ENCODE measurements at regions not wholly inside any gene's neighbourhood (a gene's known extent, or its start where the extent isn't known, plus 50 kb on each side); places are given as distances from the start of the nearest gene placed in this dataset.

- no peak for DNase-seq (ENCODE audit: low read depth)
- no peak for TF ChIP-seq CTCF (conservative IDR thresholded peaks at IDR 0.05; ENCODE audit: low read depth, low read length)
- no peak overlapping the region for H3K4me3 ChIP-seq (ENCODE audit: low read length)
These were observed 832.1 kb downstream of the TUSC7 start for GRCh38 chr3:117541721-117542120.

GRCh38 chr3:117543521-117543920 is 833.9 kb downstream of the TUSC7 start:
- H3K4me3 ChIP-seq (ENCODE audit: low read length): no peak overlapping the region
- no peak for TF ChIP-seq CTCF (conservative IDR thresholded peaks at IDR 0.05; ENCODE audit: low read depth, low read length)
- no peak for DNase-seq (ENCODE audit: low read depth)

GRCh38 chr3:117545484-117545883 is 835.9 kb downstream of the TUSC7 start:
- no peak for DNase-seq (ENCODE audit: low read depth)
- no peak overlapping the region for H3K4me3 ChIP-seq (ENCODE audit: low read length)
- TF ChIP-seq CTCF (conservative IDR thresholded peaks at IDR 0.05; ENCODE audit: low read depth, low read length): no peak

GRCh38 chr3:117547956-117548550 is 838.5 kb downstream of the TUSC7 start:
- peak; percentile 74 for DNase-seq (ENCODE audit: low read depth)
- H3K4me3 ChIP-seq (ENCODE audit: low read length): no peak overlapping the region
- TF ChIP-seq CTCF (conservative IDR thresholded peaks at IDR 0.05; ENCODE audit: low read depth, low read length): no peak

GRCh38 chr3:117548600-117548999 is 839.0 kb downstream of the TUSC7 start:
- DNase-seq (ENCODE audit: low read depth): no peak
- no peak overlapping the region for H3K4me3 ChIP-seq (ENCODE audit: low read length)
- no peak for TF ChIP-seq CTCF (conservative IDR thresholded peaks at IDR 0.05; ENCODE audit: low read depth, low read length)

GRCh38 chr3:117549716-117550115 is 840.1 kb downstream of the TUSC7 start:
- no peak for DNase-seq (ENCODE audit: low read depth)
- no peak overlapping the region for H3K4me3 ChIP-seq (ENCODE audit: low read length)
- peak; percentile 12 for TF ChIP-seq CTCF (conservative IDR thresholded peaks at IDR 0.05; ENCODE audit: low read depth, low read length)

GRCh38 chr3:117550766-117551165 is 841.2 kb downstream of the TUSC7 start:
- H3K4me3 ChIP-seq (ENCODE audit: low read length): no peak overlapping the region
- no peak for DNase-seq (ENCODE audit: low read depth)
- no peak for TF ChIP-seq CTCF (conservative IDR thresholded peaks at IDR 0.05; ENCODE audit: low read depth, low read length)
